NCI-H82 treated with DMSO at 0.1 percent for 48 hours (cell line): ENCODE measurements at regions not wholly inside any gene's neighbourhood (a gene's known extent, or its start where the extent isn't known, plus 50 kb on each side); places are given as distances from the start of the nearest gene placed in this dataset.
"Not testable (repeated sequence)": the region's sequence is repeated elsewhere in the genome, so short reads cannot be mapped to it uniquely, and the experiment has no call there.

Source experiments
- DNase-seq: peaks from one replicate; lab custom pipeline; 2025; ENCODE audit not compliant: unreplicated experiment; lab: John Stamatoyannopoulos, UW

DNA sequence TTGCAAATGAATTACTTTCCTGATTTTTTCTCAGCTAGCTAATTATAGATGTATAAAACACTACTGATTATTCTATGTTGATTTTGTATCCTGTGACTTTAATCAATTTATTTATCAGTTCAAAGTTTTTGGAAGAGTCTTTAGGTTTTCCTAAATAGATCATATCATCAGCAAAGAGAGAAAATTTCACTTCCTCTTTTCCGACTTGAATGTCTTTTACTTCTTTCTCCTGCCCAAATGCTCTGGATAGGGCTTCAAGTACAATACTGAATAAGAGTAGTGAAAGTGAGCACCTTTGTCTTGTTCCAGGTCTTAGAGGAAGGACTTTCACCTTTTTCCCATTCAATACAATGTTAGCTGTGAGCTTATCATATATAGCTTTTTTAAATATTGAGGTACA, 417.9 kb downstream of the PDGFC start:
- DNase-seq: no peak

DNA sequence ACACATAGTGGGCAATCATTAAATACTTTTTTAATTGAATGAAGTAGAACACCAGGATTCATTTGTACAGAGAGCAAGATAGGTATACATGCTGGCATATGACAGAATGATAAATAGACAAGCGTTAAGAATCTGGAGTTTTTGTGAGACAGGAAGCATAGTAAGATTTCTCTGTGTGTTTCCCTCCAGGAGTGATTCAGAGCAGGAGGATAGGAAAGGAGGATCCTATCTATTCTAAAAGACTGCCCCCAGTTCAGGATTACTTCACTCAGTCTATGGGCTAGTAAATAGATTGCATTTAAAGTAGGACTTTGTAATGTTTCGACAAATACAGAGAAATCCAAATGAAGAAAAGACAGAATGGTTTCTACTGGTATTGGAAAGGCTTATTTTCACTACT, 423.7 kb downstream of the PDGFC start:
- DNase-seq: no peak

DNA sequence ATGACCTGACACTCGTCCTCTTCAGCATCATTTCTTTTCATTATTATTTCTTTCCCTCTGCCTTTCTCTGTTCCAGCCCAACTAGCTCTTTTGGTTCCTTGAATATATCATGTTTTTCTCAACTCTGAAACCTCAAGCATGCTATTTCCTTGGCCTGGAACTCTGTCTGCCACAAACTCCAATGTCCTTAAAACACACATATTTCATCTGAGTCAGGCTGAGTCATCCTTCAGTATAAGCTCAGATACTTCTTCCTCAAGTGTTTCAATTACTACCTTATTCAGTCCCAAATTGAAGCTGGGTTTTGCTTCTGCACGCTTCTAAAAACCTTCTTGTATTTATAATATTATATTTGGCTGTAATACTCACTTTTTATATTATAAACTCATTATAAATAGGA, 424.2 kb downstream of the PDGFC start:
- no peak for DNase-seq

DNA sequence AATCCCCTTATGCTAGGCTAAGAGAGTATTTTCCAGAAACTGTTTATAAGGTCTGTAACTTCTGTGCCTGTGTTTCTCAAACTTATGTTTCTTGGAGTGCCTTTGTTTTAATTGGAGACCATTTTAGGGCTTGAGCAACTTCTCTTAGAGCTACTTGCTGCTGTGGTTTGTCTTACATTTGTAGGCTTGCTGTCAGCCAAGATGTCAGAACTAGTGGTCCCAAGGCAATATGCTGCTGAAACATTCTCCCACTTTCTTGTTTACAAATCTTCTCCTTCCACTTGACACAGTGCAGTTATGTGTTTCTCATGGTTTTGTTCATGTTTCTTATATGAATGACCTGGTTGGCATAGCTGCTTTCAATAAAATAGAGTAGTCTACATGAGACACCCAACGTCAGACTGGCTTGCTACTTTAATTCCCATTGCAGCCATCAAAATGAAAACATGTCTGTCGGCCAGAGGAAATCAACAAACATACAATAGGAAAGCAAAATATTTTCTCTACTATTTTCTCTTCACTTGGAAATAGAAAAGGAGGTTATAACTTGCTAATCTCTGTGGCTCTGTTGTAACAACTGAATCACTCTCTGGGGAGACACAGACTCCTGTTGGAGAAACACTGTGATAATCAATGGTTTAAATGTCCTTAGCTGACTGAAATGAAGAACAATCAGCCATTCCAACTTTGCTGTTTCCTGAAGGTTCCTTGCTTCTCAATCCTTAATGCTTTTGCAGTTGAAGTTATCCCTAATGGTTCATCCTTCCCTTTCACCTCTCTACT, 426.4 kb downstream of the PDGFC start:
- no peak for DNase-seq

DNA sequence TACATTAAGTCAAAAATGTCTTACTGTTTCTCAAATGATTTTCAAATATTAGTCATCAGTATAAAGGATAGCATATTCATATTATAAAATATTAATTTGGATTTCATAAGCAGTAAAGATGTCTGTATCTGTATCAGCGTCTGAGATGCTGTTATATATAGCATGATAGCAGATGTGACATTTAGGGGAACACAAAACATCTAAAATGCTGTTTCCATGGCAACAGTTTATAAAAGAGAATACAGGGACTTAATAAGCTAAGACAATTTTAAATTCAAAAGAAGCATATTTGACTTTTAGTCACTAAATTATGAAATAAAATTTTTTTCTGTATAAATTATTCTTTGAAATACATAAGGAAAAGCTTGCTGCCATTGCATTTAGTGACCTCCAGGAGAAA, 432.2 kb downstream of the PDGFC start:
- DNase-seq: no peak

DNA sequence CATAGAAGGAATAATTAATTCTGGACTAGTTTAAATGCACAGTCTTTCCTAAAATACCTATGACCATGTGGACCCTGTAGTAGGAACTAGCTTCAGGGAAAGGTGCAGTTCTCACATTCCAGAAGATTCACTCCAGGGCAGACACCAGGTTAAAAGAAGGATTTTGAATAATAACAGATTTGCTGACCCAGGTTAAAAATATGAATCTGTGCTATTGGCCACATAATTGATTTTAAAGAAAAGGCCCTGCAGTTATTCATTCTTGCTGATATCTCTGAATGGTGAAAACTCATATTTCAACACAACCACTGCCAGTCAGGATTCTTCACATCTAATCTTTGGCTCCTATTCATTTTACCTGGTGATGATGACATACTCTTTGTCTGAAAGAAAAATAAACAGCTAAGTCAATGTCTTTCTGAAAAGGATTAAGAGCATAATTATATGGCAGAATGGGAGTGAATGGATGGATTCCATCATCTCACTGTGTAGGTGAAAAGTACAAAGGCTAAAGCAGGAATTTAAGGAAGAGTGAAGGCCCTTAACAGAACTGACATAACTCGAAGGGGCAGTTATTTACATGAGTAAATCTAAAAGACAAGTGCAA, 432.8 kb downstream of the PDGFC start:
- no peak for DNase-seq

DNA sequence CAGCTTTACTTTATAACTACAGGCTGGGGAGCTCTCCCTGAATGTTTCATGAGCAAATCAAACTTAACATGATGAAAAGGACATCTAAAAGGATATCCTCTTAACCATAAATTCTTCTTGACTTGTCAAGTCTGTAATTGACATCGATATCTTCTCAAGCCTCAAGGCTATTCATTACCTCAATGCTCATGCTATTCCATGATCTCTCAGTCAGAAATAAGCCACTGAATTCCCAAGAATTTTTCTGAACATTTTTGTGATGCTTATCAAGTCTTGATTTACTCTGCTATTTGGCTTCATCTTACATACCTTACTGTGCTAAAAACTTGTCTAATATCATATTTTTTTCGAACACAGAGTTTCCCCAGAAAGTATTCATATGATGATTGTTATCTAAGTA, 433.4 kb downstream of the PDGFC start:
- no peak for DNase-seq

DNA sequence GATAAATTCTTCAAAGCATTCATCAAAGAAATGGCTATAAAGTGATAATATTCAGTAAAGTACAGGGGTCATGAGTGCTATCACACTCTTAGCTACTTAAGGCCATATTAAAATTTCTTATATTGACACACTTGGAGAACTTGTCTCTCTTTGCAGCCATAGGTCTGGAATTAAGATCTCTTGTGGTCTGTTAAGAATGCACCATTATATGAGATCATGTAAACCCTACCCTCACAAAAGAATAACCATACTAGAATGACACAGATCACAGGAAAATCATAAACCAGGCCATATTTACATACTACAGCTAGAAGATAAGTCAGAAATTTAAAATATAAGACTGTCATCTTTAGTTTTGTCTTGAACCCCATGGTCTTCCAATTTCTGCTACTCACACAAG, 434.3 kb downstream of the PDGFC start:
- DNase-seq: no peak

DNA sequence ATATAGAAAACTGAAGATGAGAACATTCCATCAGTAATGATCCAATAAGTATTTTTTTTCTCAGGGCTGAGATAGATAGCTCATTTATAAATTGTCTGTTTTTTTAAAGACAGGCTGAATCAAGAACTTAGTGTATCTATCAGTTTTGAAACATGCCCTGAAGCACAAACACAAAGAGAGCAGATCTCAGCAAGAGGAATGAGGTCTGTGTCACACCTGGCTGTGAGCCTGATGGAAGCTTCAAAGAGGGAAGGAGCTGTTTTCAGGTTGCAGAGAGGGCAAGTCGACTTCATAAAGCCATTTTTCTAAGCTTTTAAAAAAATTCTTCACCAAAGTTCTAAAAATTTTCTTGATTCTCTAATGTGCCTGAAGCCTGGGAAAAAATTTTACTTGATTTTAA, 434.9 kb downstream of the PDGFC start:
- no peak for DNase-seq

DNA sequence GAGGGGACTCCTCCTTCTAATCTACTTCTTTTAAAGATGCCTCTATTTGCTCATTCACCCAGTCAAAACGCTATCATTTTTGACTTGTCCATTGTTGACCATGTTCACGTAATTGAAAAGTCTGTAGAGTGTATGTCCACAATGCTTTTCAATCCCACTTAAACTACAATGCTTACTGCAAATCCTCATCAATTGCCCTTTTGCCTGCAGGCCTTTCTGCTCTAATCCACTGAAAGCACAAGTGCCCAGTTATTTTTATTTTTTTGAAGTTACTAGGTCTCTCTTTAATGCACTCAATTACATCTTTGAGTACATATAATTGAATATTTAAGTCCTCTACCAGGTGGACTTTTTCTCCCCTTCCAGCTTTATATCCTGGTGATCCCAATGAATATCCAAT, 437.4 kb downstream of the PDGFC start:
- peak; percentile 55 for DNase-seq

DNA sequence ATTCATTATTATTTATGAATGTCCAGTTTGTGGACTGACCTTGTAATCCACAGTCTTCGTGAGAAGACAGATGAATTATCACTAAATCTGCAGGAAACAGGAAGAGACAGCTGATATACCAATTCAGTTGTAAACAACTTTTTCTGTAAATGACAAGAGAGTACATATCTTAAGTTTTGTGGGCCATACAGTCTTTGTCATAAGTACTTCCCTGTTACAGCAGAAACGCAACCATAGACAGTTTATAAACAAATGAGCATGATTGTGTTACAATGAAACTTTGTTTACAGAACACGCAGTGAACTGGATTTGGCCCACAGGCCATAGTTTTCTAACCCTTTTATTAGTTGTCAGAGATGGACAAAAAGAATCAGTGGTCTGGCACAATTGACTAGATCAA, 443.4 kb downstream of the PDGFC start:
- no peak for DNase-seq

DNA sequence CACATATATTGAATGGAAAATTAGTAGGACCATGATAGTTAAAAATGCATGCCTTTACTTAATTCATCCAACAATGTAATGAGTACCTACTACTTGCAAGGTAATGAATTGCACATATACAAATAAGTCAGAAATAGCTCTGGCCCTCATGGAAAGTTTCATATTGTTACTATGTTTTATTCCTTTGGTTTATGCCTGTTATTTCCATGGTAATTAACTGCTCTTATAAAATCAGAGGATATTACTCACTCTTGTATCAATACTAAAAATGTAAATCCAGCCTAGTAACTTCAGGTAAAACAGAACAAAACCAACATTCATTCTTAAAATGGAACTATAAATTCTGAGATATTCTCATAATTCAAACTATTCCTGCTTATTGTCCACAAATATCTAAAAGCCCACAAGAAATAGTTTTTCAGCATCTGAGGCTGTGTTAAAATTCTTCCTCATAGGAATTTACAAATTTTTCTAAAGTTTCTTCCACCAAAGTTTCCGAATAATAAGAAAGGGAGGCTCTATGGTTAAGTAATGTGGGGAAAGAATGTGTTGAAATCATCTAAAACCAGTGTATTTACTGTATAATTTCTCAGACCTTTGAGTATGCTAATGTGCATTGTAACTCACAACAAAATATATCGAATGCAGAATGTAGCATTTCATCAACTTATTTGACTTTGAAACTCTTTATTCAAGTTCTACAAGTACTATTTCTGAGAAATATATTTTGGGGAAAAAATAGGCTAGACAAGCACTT, 444.2 kb downstream of the PDGFC start:
- DNase-seq: no peak

DNA sequence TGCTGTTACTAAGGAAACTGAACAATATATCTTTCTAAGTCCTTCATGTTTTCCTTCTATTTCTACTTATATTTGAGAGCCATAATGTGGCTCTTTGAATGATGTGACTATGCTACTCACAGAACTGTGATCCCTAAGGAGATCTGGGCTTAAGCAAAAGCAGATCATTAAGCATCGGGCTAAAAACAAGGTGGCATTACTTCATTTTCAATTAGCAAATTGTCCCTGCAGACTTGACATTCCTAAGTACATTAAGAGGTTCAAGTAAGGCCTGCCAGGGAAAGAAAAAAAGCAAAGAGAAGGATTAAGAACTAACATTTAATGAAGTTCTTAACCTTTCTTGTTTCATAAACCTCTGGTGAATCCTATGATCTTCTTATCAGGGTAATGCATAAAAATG, 447.6 kb downstream of the PDGFC start:
- DNase-seq: peak; percentile 97

DNA sequence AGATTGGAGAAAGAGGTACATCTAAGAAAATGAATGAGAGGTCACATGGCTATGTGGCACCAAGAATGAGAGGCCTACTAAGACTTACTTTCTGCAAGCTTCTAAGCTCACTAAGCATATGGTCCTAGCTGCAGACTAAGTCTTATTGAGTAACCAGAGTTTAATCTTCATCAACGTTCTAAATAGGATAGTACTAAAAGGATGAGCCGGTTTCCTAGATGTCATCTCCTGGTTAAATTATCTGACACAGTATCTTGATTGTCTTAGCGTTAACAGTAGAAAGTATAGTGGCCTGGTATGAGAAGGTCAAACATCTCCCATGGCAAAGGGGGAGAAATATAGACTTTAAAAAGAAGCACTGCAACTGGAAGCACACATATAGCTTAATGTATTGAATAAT, 448.1 kb downstream of the PDGFC start:
- peak; percentile 99 for DNase-seq

DNA sequence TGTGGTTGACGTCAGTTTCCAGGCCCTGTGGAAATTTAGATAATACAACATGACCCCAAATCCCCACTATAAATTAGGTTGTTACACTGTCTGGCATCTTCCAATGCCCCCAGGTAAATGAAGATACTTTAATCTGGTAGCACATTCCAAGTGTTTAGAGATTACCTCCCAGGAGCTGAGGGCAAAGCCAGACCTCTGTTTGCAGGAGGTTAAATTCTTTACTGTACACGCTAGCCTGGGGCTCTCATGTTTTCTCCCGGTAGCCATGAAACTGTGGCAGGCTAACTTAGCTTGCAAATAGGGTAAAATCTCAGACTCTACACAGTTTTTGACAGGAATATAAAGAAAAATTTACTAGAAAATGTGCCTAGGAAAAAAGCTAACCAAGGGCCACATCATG, 450.0 kb downstream of the PDGFC start:
- DNase-seq: no peak

DNA sequence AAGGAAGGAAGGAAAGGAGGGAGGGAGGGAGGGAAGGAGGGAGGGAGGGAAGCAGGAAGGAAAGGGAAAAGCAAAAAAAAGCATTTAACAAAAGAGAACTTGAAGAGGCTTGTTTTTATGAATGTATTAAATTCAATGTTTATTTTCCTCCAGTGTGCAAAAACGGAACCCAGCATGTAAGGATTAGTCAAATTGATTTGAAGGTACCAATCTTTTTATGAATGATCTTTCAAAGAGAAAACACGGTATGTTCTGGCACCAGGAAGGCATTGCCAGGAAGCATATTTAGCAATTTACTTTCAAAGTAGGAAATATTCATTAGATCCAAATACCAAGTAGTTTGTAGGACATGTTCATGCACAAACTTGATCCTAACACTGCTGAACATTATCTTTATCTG, 453.6 kb downstream of the PDGFC start:
- no peak for DNase-seq

DNA sequence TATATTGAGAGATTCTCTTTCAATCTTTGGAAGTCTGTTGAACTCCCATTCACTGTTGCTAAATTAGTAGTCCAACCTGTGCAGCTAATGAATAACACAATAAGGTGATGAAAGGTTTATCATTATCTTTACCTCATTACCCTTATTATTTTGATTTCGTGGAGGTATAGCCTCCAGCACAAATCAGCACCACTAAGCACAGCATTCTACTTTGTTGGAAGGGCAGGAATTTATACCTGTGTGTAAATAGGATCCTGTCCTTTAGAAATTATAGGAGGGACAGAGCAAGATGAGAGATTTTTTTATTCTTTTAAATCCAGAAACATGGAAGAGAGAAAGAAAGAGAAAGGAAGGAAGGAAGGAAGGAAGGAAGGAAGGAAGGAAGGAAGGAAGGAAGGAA, 454.1 kb downstream of the PDGFC start:
- no peak for DNase-seq

DNA sequence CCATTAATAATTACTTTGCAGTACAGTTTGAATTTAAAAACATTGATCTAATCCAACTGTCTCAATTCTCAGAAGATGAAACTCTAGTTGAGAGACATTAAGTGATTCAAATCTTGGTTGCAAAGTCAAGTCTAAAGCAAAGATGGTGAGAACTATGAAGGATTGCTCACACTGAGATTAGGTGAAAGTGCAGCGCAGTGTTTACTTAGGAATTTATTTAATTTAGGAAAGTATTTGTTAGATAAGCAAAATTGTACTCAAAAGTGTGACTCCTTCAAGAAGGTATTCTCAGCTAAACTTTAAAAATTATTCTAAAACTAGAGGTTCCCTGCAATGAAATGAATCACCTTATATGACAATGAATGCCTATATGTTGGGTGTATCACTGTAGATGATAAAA, 454.9 kb downstream of the PDGFC start:
- DNase-seq: no peak

DNA sequence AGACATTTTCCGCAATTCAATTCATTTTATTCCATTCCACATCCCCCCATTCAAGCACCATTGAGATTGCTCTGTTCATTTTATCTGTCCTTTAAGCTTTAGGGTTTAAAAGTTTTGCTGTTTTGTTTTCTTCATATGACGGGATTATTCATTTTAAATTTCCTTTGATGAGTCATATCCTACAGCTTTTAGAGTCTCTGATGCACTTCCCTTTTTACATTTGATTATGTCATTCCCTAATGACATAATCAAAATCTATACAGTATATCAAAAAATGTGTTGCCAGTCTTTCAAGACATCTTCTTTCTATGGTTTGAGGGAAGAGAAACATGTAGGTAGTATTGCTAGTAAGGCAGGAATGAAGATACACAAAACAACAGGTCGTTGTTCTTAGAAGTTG, 456.3 kb downstream of the PDGFC start:
- DNase-seq: no peak

DNA sequence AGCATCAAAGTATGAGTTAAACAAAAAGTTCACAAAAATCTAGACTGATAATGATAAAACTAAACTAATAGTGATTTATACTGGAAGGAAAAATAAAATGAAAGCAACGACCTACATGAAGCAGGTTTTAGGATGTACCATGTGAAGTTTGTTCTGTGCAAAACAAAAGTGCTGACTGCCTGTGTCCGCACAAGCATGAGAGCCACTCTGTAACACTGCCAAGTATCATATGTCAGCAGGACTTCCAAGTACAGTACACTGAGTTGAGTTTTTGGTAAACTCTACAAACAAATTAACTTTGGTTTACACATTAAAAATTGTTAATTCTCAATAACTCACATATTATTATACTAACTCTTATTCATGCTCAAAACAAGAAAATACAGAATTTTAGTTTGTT, 459.0 kb downstream of the PDGFC start:
- no peak for DNase-seq

DNA sequence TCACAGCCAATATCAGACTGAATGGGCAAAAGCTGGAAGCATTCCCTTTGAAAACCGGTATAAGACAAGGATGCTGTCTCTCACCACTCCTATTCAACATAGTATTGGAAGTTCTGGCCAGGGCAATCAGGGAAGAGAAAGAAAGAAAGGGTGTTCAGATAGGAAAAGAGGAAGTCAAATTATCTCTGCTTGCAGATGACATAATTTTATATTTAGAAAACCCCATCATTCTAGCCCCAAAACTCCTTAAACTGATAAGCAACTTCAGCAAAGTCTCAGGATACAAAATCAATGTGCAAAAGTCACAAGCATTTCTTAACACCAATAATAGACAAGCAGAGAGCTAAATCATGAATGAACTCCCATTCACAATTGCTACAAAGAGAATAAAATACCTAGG, 461.7 kb downstream of the PDGFC start:
- DNase-seq: not testable (repeated sequence)

DNA sequence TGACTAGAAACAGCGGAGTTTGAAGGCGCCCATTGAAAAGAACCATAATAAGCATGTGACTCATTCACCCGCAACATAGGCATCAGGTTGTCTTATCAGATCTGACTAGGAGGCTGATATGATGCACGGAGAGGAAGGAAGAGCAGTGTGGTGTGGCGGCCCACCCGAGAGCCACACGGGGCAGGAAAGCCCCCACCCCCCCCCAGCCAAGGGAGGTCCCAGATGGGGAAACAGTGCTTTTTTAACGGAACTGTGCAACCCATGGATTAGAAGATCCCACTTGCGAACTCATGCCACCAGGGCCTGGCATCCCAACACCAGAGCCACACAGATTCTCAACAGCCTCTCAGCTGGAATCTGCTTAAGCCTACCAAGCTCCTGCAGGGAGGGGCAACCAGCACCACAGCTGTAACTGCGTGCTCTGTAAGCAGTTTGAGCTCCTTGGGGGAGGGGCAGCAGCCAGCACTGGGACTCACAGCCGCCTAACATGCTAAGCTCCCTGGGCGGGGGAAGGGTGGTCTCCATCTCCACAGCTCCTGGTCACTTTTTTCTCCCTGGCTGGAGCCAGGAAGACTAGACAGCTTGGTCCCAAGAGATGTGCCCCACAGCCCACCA, 466.2 kb downstream of the PDGFC start:
- peak; percentile 66 for DNase-seq
